ENCODE measurements at regions not wholly inside any gene's neighbourhood (a gene's known extent, or its start where the extent isn't known, plus 50 kb on each side); places are given as distances from the start of the nearest gene placed in this dataset.

DNA sequence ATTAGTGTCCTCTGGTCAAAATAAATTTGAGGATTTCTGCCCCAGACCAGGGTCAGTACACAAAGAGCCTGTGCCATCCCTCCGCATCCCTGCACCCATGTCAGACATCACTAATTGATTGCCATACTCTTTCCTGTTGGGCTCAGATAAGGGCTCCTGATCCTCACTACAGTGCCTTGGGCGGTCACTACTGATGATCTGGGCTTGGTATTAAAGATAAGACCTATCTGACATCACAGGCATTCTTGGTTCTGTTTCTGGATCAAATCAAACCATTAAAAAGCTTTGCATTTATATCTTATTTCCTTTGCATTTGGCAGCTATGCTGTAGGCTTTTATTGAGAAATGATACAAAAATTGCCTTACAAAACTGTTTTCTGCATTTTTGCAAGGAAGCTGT lies 103.5 kb upstream of the TENM4 start:
- Histone ChIP-seq H3K4me1 (ENCODE audit: control insufficient read depth, extremely low read depth, insufficient read depth, low read length) (no peaks in the 10 kb centered on the region), H3K9ac (replicated peaks; ENCODE audit: extremely low read depth, insufficient read depth, low read length) (no peak overlapping the region), H3K4me2 (ENCODE audit: insufficient read depth, low read length) (no peak overlapping the region), H3K4me3 (replicated peaks in 1 of 3; ENCODE audit: insufficient read depth in 1 of 3, low read depth in 1 of 3, low read length in 3 of 3) (no peak overlapping the region), H3K79me2 (ENCODE audit: control insufficient read depth, insufficient read depth, low read length) (no peaks in the 10 kb centered on the region), H3K9me1 (replicated peaks; ENCODE audit: control insufficient read depth, extremely low read depth, insufficient read depth, low read length) (no peaks in the 10 kb centered on the region), H3K27ac (ENCODE audit: insufficient read depth, low read depth, low read length) (no peak overlapping the region), H2AFZ (ENCODE audit: low read depth, low read length) (no peak overlapping the region), H3K9me3 (replicated peaks; ENCODE audit: control insufficient read depth, insufficient read depth, low read length) (no peaks in the 10 kb centered on the region), H3K27me3 (ENCODE audit: control insufficient read depth in 2 of 2, insufficient read depth in 2 of 2, low read length in 2 of 2) (no peaks in the 10 kb centered on the region), H4K20me1 (replicated peaks; ENCODE audit: control insufficient read depth, extremely low read depth, insufficient read depth, low read length) (no peaks in the 10 kb centered on the region), H3K36me3 (ENCODE audit: control insufficient read depth in 2 of 2, extremely low read depth in 1 of 2, insufficient read depth in 2 of 2, low read length in 2 of 2) (no peaks in the 10 kb centered on the region)
- no TSS peak for BruUV-seq (replicated peaks)
- DNase-seq (ENCODE audit: low read depth, low spot score): no peak
- dilution Hi-C loops (cut with MboI; ENCODE audit: extremely low pct_ligation_motif_present, low sequenced_read_pairs) (no loop called here), intact Hi-C loops (cut with micrococcal nuclease) (no loop called here)
- TF ChIP-seq JUN (IDR thresholded peaks at IDR 0.05; ENCODE audit: borderline replicate concordance, insufficient read depth, insufficient read length, low read depth): no peak
- TF ChIP-seq, protein P1, sequence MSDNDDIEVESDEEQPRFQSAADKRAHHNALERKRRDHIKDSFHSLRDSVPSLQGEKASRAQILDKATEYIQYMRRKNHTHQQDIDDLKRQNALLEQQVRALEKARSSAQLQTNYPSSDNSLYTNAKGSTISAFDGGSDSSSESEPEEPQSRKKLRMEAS (IDR thresholded peaks at IDR 0.05; ENCODE audit: insufficient read depth, insufficient read length): no peak
- no peak for TF ChIP-seq FOS (IDR thresholded peaks at IDR 0.05; ENCODE audit: borderline replicate concordance, insufficient read depth, low read length)
- no peak for TF ChIP-seq POLR2AphosphoS5 (IDR thresholded peaks at IDR 0.05; ENCODE audit: insufficient read depth, low read depth, low read length)
- TF ChIP-seq MYC (IDR thresholded peaks at IDR 0.05; ENCODE audit: low read depth, low read length): no peak
- TF ChIP-seq GATA2 (IDR thresholded peaks at IDR 0.05; ENCODE audit: insufficient read depth, insufficient read length, low read depth, low read length): no peak
- TF ChIP-seq EZH2 (IDR thresholded peaks at IDR 0.05; ENCODE audit: borderline replicate concordance, low read depth, low read length, severe bottlenecking): no peak
- no peak for TF ChIP-seq CTCF (IDR thresholded peaks at IDR 0.05; ENCODE audit: extremely low read depth in 1 of 2, insufficient read depth in 1 of 2, low read depth in 1 of 2, low read length in 2 of 2)
- no peak for TF ChIP-seq POLR2A (IDR thresholded peaks at IDR 0.05; ENCODE audit: low read depth, low read length)
- ChIA-PET CTCF (no interaction called here), POLR2A (no interaction called here)
- no peak for FAIRE-seq
